ACC112 (cell line): ENCODE measurements at regions not wholly inside any gene's neighbourhood (a gene's known extent, or its start where the extent isn't known, plus 50 kb on each side); places are given as distances from the start of the nearest gene placed in this dataset.
"Not testable (repeated sequence)": the region's sequence is repeated elsewhere in the genome, so short reads cannot be mapped to it uniquely, and the experiment has no call there.

Experiments used
- H2AFZ ChIP-seq: fragments of 200-600 bp; sonication (generic); one replicate; pipeline ENCODE4 v1.6.0; 2017; ENCODE audit warnings: antibody characterized with exemption, low read length; ENCODE audit not compliant: unreplicated experiment
- H3K27ac ChIP-seq: fragments of 200-600 bp; sonication (generic); 2 replicates; pipeline ENCODE4 v1.5.1; 2014; ENCODE audit warnings: low read depth, mild to moderate bottlenecking, antibody characterized with exemption, low read length, moderate library complexity
- H3K27me3 ChIP-seq: fragments of 200-600 bp; sonication (generic); 2 replicates; pipeline ENCODE4 v1.6.1; 2014; ENCODE audit warnings: mild to moderate bottlenecking, antibody characterized with exemption, low read length, moderate library complexity, mixed read lengths; ENCODE audit not compliant: insufficient read depth
- H3K36me3 ChIP-seq: fragments of 200-600 bp; sonication (generic); 2 replicates; pipeline ENCODE4 v1.6.1; 2016; ENCODE audit warnings: mild to moderate bottlenecking, antibody characterized with exemption, low read length, moderate library complexity, mixed read lengths; ENCODE audit not compliant: insufficient read depth
- H3K4me1 ChIP-seq: fragments of 200-600 bp; sonication (generic); one replicate; pipeline ENCODE4 v1.6.1; 2016; ENCODE audit warnings: low read length, mixed read lengths; ENCODE audit not compliant: insufficient read depth, unreplicated experiment, control insufficient read depth
- H3K4me3 ChIP-seq: fragments of 200-600 bp; sonication (generic); 2 replicates; pipeline ENCODE4 v1.5.1; 2014; ENCODE audit warnings: mild to moderate bottlenecking, low read depth, low read length
- H3K79me2 ChIP-seq: fragments of 200-600 bp; sonication (generic); one replicate; pipeline ENCODE4 v1.6.0; 2016; ENCODE audit warnings: low read length; ENCODE audit not compliant: control insufficient read depth, unreplicated experiment, insufficient read depth

GRCh38 chr10:117762126-117762818, 219.7 kb downstream of the EMX2 start:
- no peak overlapping the region for H3K27ac ChIP-seq
- no peaks in the 10 kb centered on the region; the same call in 1 of the 2 replicates for H3K27me3 ChIP-seq
- no peaks in the 10 kb centered on the region for H3K4me1 ChIP-seq
- H3K79me2 ChIP-seq: no peaks in the 10 kb centered on the region
- H3K4me3 ChIP-seq: no peak overlapping the region
- no peak overlapping the region for H2AFZ ChIP-seq
- no peaks in the 10 kb centered on the region for H3K36me3 ChIP-seq

GRCh38 chr10:117762819-117763172, 220.2 kb downstream of the EMX2 start:
- no peaks in the 10 kb centered on the region for H3K4me1 ChIP-seq
- no peaks in the 10 kb centered on the region for H3K79me2 ChIP-seq
- H3K27me3 ChIP-seq: no peaks in the 10 kb centered on the region; the same call in 1 of the 2 replicates
- H3K36me3 ChIP-seq: no peaks in the 10 kb centered on the region
- no peak overlapping the region for H3K4me3 ChIP-seq
- no peak overlapping the region for H2AFZ ChIP-seq
- no peak overlapping the region for H3K27ac ChIP-seq

GRCh38 chr10:117763528-117763927, 221.0 kb downstream of the EMX2 start:
- H3K79me2 ChIP-seq: no peaks in the 10 kb centered on the region
- no peak overlapping the region for H3K4me3 ChIP-seq
- no peak overlapping the region for H2AFZ ChIP-seq
- no peaks in the 10 kb centered on the region for H3K36me3 ChIP-seq
- H3K27me3 ChIP-seq: no peaks in the 10 kb centered on the region; the same call in 1 of the 2 replicates
- no peak overlapping the region for H3K27ac ChIP-seq
- no peaks in the 10 kb centered on the region for H3K4me1 ChIP-seq

- H3K27me3 ChIP-seq: no peaks in the 10 kb centered on the region
- H3K79me2 ChIP-seq: no peaks in the 10 kb centered on the region
- H3K36me3 ChIP-seq: no peaks in the 10 kb centered on the region
- H3K4me1 ChIP-seq: no peaks in the 10 kb centered on the region
- H3K27ac ChIP-seq: no peak overlapping the region
- no peak overlapping the region for H2AFZ ChIP-seq
- H3K4me3 ChIP-seq: no peak overlapping the region
These were observed 225.9 kb downstream of the EMX2 start for GRCh38 chr10:117768333-117769042.

GRCh38 chr10:117775526-117775925, 233.0 kb downstream of the EMX2 start:
- no peaks in the 10 kb centered on the region for H3K27me3 ChIP-seq
- no peak overlapping the region for H3K4me3 ChIP-seq
- no peaks in the 10 kb centered on the region for H3K4me1 ChIP-seq
- H2AFZ ChIP-seq: no peak overlapping the region
- H3K27ac ChIP-seq: no peak overlapping the region
- H3K79me2 ChIP-seq: no peaks in the 10 kb centered on the region
- H3K36me3 ChIP-seq: no peaks in the 10 kb centered on the region

GRCh38 chr10:117777222-117777621, 234.7 kb downstream of the EMX2 start:
- not testable (repeated sequence) for H3K4me1 ChIP-seq, H3K79me2 ChIP-seq, H3K4me3 ChIP-seq, H3K36me3 ChIP-seq, H3K27me3 ChIP-seq, H3K27ac ChIP-seq, H2AFZ ChIP-seq

GRCh38 chr10:117778241-117778640, 235.7 kb downstream of the EMX2 start:
- Histone ChIP-seq H3K27me3 (no peaks in the 10 kb centered on the region), H3K4me1 (no peaks in the 10 kb centered on the region), H3K36me3 (no peaks in the 10 kb centered on the region), H2AFZ (no peak overlapping the region), H3K27ac (no peak overlapping the region), H3K4me3 (no peak overlapping the region), H3K79me2 (no peaks in the 10 kb centered on the region)

GRCh38 chr10:117780411-117780810, 237.9 kb downstream of the EMX2 start:
- Histone ChIP-seq H3K79me2 (no peaks in the 10 kb centered on the region), H3K4me1 (no peaks in the 10 kb centered on the region), H3K36me3 (no peaks in the 10 kb centered on the region), H3K27me3 (no peaks in the 10 kb centered on the region), H3K27ac (no peak overlapping the region), H3K4me3 (no peak overlapping the region), H2AFZ (no peak overlapping the region)

- Histone ChIP-seq H3K4me3 (no peak overlapping the region), H2AFZ (no peak overlapping the region), H3K27me3 (no peaks in the 10 kb centered on the region), H3K79me2 (no peaks in the 10 kb centered on the region), H3K27ac (no peak overlapping the region), H3K4me1 (no peaks in the 10 kb centered on the region), H3K36me3 (no peaks in the 10 kb centered on the region)
These were observed 238.8 kb downstream of the EMX2 start for GRCh38 chr10:117781216-117781831.

- no peaks in the 10 kb centered on the region for H3K36me3 ChIP-seq
- no peaks in the 10 kb centered on the region for H3K27me3 ChIP-seq
These were observed 239.7 kb downstream of the EMX2 start for GRCh38 chr10:117782276-117782675.

More at GRCh38 chr10:117782276-117782675, 239.7 kb downstream of the EMX2 start:
- Histone ChIP-seq H2AFZ (no peak overlapping the region), H3K27ac (no peak overlapping the region), H3K79me2 (no peaks in the 10 kb centered on the region), H3K4me3 (no peak overlapping the region), H3K4me1 (no peaks in the 10 kb centered on the region)
